Gastrocnemius medialis (tissue), 4 donors: ENCODE measurements at regions not wholly inside any gene's neighbourhood (a gene's known extent, or its start where the extent isn't known, plus 50 kb on each side); places are given as distances from the start of the nearest gene placed in this dataset.

Experiments
- POLR2A ChIP-seq, 2 donors: fragments of 450-650 bp; IDR thresholded peaks; one replicate each; pipeline ENCODE4 v1.6.1; 2017; ENCODE audit warnings: antibody characterized with exemption in 2 of 2, mild to moderate bottlenecking in 2 of 2, moderate library complexity in 2 of 2
- TF ChIP-seq, protein P1 (sequence below), 5 experiments: fragments of 450-650 bp in 3 of 5; fragments of 200-600 bp in 2 of 5; sonication (generic) in 2 of 5; IDR thresholded peaks in 4 of 5; conservative IDR thresholded peaks in 1 of 5; 1 replicate in 4 of 5; 2 replicates in 1 of 5; pipeline ENCODE4 v1.5.1; 2016 to 2019; ENCODE audit warnings: antibody characterized with exemption in 5 of 5, mild to moderate bottlenecking in 3 of 5, moderate library complexity in 3 of 5

DNA sequence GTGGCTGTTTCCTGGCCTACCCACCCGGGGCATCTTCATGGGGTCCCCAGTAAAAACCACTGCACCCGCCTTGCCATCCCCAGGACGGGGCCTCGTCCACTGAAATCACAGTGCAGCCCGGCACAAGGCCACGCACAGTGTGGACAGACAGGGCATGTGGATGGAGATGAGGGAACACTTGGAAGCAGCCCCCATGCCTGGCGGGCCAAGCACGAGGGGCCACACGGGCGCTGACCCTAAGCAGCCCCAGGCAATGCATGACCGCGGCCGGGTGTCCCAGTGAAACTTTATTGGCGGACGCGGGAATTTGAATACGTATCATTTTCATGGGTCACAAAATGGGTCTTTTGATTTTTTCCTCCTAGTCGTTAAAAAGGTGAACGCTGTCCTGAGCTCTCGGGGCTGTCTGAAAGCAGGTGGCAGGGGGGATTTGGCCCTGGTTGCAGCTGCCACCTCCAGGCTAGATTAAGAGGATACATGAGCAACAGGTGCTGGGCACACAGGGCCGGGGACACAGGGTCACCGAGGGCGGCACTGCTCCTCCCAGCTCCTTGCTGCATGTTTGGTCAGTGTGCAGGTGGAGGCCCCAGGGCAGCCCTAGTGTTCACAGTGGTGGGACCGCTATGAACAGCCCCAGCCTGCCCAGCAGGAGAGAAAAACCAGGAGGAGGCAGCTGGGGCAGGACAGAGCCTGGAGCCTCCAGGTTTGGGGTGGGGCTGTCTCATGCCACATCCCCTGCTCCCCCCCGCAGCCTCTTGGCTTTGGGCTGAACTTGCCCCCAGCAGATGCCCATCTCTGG is 74.9 kb upstream of the SLCO4A1 start:
- TF ChIP-seq, protein P1, sequence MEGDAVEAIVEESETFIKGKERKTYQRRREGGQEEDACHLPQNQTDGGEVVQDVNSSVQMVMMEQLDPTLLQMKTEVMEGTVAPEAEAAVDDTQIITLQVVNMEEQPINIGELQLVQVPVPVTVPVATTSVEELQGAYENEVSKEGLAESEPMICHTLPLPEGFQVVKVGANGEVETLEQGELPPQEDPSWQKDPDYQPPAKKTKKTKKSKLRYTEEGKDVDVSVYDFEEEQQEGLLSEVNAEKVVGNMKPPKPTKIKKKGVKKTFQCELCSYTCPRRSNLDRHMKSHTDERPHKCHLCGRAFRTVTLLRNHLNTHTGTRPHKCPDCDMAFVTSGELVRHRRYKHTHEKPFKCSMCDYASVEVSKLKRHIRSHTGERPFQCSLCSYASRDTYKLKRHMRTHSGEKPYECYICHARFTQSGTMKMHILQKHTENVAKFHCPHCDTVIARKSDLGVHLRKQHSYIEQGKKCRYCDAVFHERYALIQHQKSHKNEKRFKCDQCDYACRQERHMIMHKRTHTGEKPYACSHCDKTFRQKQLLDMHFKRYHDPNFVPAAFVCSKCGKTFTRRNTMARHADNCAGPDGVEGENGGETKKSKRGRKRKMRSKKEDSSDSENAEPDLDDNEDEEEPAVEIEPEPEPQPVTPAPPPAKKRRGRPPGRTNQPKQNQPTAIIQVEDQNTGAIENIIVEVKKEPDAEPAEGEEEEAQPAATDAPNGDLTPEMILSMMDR (IDR thresholded peaks at IDR 0.05 in 4 of 5, conservative IDR thresholded peaks at IDR 0.05 in 1 of 5) = no peak
- no peak for TF ChIP-seq POLR2A (IDR thresholded peaks at IDR 0.05)
